ELF-1 (cell line): ENCODE measurements at regions not wholly inside any gene's neighbourhood (a gene's known extent, or its start where the extent isn't known, plus 50 kb on each side); places are given as distances from the start of the nearest gene placed in this dataset.
"Not testable (repeated sequence)": the region's sequence is repeated elsewhere in the genome, so short reads cannot be mapped to it uniquely, and the experiment has no call there.

Experiments
- DNase-seq: peaks from one replicate; pipeline ENCODE4 v3.0.0-alpha.2; 2016; ENCODE audit warnings: low read depth, low spot score

DNA sequence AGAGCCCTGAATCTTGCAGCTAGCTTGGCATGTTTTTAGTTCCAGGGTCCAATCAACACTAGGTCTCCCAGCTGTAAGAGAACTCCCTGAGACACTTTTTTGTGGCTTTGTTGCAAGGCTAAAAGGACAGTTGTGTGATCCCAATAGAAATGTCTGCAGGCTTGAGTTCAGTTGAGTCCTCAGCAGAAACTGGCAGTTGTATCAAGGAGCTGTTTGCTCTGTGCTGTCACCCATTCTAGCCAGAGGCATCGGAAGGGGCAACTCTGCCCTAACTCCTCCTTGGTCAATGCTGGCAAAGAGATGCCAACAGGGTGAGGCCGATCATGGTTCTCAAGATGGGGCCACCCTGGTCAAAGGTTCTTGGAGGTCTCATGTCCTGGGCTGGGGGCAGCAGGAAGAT, 224.1 kb downstream of the BUB3 start:
- DNase-seq: no peak

DNA sequence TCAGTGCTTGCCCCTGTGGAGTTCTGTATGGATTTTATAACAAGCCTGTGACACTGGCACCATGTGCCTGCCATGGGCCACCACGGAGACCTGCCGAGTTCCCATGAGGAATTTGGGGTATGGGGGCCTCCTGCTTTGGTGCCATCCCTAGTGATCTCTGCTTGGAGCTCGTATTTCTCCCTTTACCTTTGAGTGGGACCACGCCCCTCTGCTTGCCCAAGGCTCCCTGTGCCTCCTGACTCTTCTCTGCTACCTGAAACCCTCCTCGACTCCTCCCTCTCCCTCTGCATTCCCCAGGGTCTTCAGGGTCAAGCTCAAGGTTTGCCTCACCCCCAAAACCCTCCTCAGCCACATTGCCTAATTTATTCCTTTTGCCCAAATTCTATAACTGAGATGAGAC, 225.0 kb downstream of the BUB3 start:
- no peak for DNase-seq

DNA sequence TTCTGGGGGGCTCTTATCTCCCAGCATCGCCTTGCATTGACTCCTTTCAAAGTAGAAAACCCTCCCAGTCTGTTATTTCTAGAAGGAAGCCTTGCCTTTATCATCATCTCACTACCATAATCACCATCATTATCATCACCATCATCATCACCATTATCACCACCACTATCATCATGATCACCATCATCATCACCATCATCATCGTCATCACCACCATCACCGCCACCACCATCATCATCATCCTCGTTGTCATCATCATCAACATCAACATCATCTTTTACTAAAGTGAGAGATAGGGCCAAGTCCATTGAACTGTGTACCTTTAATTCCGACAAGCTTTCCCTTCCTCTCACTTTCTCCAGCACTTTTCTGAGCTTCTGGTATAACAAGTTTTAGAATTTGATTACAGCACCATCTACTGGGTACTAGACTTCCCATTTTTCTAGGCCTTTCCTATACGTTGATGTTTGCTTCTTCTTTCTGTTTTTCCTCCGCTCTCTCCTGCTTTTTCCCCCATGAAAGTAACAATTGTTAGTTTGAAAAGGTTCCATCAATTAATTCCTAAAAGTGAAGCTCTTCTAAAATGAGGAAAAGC, 226.4 kb downstream of the BUB3 start:
- DNase-seq: no peak

DNA sequence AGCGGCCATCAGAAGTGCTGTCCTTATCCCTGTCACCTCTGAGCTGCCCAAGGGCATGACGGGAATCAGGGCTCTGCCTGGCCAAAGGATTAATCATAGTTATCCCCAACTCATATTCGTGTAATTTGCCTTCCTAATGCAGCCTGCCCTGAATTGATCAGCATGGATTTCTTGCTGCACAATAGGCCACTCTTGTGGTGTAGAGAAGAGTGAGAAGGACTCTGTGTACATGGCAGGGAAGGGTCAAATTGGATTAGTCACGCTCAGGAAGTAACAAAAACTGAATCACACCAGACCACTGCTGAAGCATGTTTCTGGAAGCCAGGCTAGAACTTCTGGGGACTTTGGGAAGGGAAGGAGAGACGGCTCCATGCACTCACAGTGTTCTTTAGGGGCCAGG, 227.0 kb downstream of the BUB3 start:
- DNase-seq: no peak

DNA sequence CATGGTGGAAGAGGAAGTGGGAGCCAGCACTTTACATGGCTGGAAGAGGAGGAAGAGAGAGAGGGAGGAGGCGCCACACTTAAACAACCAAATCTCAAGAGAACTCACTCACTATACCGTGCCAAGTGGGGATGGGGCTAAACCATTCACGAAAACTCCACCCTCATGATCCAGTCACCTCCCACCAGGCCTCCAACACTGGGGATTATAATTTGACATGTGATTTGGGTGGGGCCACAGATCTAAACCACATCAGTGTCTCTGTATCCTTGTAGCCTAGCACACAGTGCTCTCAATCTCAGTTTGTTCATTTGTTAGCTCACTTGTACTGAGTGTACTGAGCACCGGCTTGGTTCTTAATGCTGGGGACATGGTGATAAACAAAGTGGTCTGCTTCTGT, 228.3 kb downstream of the BUB3 start:
- no peak for DNase-seq

DNA sequence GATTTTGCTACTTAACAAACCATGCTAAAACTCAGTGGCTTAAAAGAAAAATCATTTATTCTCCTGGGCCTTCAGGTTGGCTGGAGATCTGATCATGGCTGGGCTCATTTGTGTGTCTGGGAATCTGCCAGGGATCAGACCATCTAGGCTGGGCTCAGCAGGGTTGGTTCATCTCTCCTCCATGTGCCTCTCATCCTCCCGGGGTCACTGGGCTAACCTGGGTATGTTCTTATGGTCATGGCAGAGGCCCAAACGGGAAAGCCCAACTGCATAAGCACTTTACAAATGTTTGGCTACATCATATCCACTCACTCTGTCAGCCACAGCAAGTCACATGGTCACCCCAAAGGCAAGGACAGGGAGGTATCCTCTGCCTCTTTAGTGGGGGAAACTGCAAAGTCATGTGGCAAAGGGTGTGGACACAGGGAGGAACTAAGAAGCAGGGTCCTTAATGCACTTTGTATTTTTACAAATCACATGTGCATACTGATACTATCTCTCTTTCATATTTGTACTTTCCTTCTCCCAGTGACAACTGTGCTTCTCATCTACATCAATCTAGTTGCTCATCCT, 231.4 kb downstream of the BUB3 start:
- DNase-seq: no peak

DNA sequence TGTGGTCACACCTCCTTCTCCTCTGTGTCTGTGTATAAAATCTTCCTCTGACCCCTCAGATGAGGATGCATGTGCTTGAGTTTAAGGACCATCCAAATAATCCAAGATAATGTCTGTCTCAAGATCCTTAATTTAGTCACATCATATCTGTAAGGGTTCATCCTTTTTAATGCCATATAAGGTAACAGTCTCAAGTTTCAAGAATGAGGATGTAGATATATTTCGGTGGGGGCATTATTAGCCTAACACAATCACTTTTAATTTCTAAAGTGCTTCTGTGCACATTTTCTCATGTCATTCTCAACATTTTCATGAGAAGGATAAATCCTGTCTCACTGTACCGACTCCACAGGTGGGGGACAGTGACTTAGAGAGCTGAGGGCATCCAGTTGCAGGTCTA, 235.3 kb downstream of the BUB3 start:
- no peak for DNase-seq

DNA sequence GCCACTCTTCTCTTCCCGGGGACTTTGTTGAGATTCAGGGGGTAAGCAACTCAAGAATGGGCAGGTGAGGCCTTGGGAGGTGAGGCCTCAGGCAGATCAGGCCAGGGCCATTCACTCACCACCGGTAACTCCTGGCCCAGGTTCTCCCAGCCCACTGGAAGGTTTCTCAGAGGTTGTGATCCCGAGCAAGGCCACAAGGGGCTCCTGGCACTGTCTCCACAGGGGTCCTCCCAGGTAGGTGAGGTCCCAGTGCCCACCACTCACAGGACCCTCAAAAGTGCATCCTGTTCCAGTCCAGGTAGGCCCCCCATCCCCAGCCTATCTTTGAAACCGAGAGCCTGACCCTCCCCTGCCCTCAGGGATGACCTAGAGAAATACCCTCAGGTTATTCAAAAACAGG, 236.1 kb downstream of the BUB3 start:
- DNase-seq: no peak

DNA sequence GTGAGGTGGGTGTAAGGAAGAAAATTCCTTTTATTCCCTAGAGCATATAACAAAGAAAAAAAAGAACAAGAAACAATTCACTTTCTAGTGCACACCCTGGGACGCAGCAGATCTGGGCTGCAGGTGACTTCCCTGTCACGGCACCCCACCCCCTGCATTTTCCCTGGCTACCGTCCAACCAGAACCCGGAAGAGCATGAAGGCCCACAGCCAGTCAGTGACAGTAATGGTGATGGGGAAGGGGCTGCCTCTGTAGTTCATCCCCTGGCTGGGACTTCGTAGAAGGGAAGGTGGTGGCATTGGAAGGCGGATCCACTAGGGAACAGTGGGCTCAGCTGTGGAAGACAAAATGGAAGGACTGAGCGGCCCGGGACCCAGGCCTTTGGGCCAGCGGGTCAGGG, 236.7 kb downstream of the BUB3 start:
- DNase-seq: no peak

DNA sequence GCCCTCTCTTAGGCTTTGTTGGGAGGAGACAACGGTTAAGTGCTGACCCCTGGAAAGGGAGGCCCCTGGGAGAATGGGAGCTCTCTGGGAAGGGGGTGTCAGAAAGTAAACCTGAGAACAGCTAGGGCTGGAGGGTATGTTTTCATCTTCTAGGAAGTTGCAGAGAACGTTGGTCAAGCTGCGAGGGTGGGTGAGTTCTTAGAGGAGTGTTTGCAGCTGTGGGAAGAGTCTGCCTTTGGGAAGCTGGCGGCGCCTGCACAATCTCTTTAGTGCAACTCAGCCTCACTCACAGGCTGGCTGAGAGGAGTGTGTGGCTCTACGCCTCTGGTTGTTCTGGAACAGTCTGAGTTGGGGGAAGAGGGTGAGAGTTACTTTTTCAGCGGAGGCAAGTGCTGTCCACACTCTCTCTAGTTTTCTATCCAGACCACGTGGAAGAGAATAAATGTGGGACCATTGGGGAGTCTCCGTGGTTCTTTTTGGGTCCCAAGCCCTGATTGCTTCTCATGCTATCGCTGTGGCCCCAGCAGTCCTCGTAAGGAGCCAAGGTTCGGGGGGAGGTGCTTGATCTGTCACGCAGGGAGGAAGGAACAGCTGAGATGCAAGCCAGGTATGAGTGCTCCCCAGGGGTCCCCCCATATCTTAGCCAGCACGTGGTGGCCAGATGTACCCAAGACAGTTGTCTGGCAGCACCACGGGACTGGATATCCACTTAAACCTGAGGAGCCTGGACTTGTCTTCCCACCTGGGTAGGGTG, 237.2 kb downstream of the BUB3 start:
- no peak for DNase-seq

DNA sequence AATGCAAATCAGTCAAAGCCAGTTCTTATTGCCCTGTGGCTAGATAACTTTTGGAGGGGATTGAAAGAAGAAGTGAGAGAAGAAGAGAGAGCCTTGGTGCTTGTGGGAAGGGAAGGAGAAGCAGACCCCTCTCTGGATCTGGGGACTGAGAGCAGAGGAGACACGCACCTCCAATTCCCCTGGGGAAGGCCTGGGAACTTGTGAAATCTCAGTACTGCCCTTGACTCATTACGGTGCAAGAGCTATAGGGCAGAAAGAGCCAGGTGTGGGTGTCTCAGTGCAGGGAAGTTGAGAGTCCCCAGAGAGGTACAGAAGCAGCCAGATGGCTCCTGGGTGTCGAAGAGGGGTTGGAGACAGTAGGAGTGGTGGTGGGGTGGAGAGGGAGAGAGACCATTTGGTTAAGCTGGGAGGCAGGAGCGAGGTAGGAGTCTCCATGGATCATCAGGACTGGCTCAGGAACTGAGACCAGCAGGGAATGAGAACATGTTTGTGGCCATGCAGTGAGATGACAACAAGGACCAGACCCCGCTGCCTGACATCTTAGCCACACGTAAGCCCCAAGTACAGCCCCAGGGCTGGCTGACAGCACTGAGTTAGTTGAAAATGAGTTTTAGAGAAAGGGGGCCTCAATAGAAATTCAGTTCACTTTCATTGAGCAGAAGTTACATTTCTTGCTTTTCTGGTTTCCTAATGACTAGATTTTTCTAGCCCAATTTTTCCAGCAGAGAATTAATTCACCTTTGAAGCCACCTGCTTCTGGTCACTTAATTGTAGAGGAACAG, 238.2 kb downstream of the BUB3 start:
- no peak for DNase-seq

DNA sequence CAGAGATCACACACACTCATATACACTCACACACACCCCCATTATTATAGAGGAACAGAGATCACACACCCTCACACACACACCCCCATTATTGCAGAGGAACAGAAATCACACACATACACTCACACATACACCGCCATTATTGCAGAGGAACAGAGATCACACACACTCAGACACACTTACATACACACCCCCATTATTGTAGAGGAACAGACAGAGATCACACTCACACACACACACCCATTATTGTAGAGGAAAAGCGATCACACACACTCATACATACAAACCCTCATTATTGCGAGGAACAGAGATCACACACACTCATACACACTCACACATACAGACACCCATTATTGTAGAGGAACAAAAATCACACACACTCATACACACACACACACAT, 239.0 kb downstream of the BUB3 start:
- no peak for DNase-seq

DNA sequence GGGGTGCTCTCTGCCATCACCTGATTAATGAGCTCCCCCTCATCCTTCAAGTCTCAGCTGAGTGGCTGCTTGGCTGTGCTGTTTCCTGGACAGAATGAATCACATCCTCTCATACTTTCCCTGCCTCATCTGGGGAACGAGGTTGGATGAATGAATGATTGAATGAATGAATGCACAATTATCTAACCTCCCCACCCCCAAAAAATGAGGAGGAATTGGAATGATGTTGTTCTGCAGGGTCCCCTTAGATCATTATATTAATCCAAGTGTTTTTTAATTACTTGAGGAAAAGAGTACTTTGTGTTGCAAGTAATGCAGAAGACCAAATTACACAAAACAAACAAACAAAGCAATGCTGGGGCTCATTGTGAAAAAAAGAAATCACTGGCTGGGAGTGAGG, 240.2 kb downstream of the BUB3 start:
- no peak for DNase-seq

DNA sequence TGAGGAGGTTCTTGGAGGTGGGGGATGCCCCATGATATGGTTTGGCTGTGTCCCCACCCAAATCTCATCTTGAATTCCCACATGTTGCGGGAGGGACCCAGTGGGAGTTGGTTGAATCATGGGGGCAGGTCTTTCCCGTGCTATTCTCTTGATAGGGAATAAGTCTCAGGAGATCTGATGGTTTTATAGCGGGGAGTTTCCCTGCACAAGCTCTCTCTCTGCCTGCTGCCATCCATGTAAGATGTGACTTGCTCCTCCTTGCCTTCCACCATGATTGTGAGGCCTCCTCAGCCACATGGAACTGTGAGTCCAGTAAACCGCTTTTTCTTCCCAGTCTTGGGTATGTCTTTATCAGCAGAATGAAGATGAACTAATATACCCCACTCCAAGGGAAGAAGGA, 241.0 kb downstream of the BUB3 start:
- DNase-seq: not testable (repeated sequence)

DNA sequence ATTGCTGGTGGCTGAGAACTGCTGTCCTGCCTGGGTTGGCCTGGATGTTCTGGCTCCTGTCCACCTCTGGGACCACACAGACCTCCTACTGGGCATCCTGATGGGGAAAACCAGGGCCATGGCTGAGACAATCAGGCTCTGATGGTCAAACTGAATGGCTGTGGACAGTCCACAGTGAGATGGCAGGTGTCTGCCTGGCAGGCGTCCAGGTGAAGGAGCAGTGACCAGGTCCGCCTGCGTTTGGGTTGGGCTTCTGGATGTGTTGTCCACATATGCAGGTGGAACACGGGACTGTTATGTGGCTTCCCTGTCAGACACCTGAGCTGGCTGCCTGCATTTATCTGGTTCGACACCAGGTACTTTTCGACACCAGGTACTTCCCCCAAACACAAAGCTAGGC, 241.7 kb downstream of the BUB3 start:
- no peak for DNase-seq

DNA sequence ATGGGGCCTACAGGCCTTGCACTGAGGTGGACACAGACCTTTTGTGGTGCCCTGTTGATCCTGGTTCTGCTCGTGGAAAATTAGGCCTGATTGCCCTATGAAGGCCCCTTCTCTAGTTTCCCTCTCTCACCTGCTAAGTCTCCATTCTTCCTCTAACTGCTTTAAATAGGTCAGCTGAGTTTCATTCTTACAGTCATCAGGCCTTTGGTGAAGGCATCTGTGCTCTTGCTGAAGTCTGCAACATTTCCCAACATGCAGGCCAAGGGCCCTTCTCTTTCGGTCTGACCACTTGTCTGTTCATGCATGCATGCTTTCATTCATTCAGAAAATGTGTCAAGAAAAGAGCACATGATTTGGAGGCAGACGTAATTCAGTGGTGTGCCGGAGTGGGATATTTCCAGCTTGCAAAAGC, 244.0 kb downstream of the BUB3 start:
- DNase-seq: no peak

DNA sequence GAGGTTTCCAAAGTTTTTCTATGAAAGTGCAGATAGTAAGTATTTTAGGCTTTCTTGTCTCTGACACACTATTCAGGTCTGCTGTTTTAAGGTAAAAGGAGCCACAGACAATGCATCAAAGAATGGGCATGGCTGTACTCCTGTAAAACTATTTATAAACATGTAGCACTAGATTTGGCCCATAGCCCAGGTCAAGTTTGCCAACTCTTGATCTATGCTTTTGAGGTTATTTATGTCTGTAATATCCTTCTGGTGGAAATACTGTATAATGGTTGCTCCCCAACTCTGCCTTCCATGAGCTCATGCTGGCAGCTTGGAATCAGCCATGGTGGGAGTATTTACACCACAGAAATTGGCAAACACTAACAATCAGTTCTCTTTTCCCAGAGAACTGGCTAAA, 244.6 kb downstream of the BUB3 start:
- DNase-seq: no peak

DNA sequence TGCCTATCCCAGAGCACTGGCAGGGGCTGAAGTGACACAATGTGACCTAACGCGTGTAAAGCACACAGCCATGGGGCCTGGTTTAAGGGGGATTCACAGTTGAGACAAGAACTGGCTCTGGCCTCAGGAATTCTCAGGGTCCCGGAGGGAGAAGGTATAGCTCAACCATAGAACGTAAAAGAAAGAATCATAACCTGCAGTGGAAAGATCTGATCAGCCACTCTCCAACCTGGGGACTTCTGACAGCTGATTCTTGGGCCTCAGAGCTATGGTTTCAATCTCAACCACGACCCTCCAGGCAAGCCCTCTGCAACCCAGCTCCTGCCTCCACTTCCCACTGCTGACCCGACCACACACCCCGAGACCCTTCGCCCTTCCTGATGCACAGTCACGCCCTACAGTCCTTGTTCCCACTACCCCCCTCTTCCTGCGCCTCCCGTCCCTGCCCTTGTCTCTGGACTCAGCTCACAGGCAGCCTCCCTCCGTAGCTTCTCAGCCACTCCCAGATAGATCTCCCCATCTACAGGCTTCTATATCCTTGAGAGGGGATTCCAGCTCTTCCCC, 245.2 kb downstream of the BUB3 start:
- no peak for DNase-seq

DNA sequence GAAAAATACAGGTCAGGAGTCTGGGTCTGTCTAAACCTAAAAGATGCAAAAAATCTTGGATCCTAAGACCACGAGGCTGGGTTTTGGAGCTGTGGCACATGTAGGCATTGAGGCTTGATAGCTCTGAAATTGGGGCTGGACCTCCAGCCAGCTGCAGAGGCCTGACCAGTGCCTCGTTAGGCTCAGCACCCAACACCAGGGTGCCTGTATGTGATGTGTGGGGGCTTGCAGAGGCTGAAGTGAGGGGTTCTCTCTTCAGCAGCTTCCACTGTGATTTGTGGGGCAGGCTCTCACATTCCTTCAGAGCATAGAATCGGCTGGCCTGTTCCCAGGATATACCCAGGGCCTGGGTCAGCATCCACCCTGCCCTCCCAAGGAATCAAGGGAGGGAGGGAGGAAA, 247.8 kb downstream of the BUB3 start:
- no peak for DNase-seq

DNA sequence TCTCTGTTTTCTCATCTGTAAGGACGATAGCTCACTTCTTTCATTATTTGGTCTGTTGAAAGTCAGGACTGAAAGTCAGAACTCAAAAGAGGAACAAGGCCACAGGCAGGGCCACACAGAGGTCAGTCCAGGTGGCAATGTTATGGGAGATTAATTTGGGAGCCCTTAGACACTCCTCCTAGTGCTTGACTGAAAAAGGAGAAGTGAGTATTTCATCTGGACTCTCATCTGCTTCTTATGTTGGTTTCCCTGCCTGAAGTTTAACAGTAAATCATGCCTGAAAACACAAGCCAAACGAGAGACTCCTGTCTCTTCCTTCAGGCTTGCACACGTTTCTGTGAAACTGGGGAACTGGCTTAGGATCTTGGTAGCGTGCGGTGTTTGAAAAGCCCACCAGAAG, 248.5 kb downstream of the BUB3 start:
- DNase-seq: no peak

DNA sequence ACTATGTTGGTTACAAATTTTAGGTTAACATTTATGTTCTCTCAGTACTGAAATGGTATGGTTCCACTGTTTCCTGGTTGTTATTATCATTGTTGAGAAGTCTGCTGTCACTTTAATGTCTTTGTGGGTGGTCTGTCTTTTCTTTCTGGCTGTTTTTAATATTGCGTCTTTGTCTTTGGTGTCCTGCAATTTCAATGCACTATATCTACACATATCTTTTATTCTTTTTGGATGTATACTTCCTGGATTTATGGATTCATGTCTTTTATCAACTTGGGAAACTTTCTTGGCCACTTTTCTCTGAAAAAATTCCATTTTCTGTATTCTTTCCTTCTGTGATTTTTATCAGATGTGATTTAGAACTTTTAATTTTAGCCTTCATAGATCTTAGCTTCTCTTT, 250.2 kb downstream of the BUB3 start:
- DNase-seq: no peak

DNA sequence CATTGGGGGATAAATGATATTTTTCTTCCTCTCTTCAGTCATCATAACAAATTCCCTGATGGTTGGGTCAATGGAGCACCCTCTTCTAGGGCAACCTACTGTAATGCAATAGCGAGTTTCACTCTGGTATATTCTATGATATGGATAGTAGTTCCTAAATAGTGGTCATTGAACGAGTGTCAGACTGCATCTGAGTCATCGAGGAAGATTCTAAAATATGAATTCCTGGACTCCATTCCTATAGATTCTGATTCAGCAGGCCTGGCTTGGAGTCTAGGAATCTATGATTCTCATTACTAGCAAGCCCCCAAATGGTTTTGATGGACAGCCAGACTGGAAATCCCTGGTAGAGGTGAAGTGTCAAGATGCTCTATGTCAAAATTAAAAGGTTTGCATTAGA, 254.5 kb downstream of the BUB3 start:
- DNase-seq: no peak
